Head of caudate nucleus (tissue), 42 donors: ENCODE measurements at regions not wholly inside any gene's neighbourhood (a gene's known extent, or its start where the extent isn't known, plus 50 kb on each side); places are given as distances from the start of the nearest gene placed in this dataset.
"Not testable (repeated sequence)": the region's sequence is repeated elsewhere in the genome, so short reads cannot be mapped to it uniquely, and the experiment has no call there.

Source experiments
- DNase-seq, 42 donors: peaks; one replicate each; pipeline versions ENCODE4 v3.0.0 to v3.0.0-alpha.2; 2020 to 2021; ENCODE audit warnings: mixed read lengths in 7 of 42
- intact Hi-C: fragments of 100-400 bp; cut with DNase I; formaldehyde crosslinking; loops from one replicate; pipeline ENCODE4 v1.15.0; 2022

- DNase-seq, result no peak
These were observed 464.1 kb downstream of the DMRT2 start for GRCh38 chr9:1514250-1514649.

GRCh38 chr9:1514776-1515363 lies 464.7 kb downstream of the DMRT2 start:
- intact Hi-C loops, result no loop called here
- no peak for DNase-seq

More at GRCh38 chr9:1514250-1514649, 464.1 kb downstream of the DMRT2 start:
- intact Hi-C loops, result no loop called here

- intact Hi-C loops, result no loop called here
- no peak for DNase-seq
These were observed 465.4 kb downstream of the DMRT2 start for GRCh38 chr9:1515557-1515956.

- no peak for DNase-seq
These were observed 471.4 kb downstream of the DMRT2 start for GRCh38 chr9:1521547-1521946.

GRCh38 chr9:1522219-1522767 lies 472.1 kb downstream of the DMRT2 start:
- no peak for DNase-seq
- intact Hi-C loops, result no loop called here

More at GRCh38 chr9:1521547-1521946, 471.4 kb downstream of the DMRT2 start:
- intact Hi-C loops, result no loop called here

GRCh38 chr9:1528456-1528855 lies 478.3 kb downstream of the DMRT2 start:
- intact Hi-C loops, result no loop called here
- DNase-seq, result no peak

- DNase-seq, result no peak
- intact Hi-C loops, result loop anchor here (10.0 kb wide), 1 partner anchor 56 kb away; no protein-coding TSS in a partner anchor
These were observed 480.5 kb downstream of the DMRT2 start for GRCh38 chr9:1530696-1531095.

- DNase-seq, result no peak
- intact Hi-C loops, result loop anchor here (10.0 kb wide), 1 partner anchor 57 kb away; no protein-coding TSS in a partner anchor
These were observed 481.3 kb downstream of the DMRT2 start for GRCh38 chr9:1531424-1531823.

GRCh38 chr9:1532171-1532570 lies 482.0 kb downstream of the DMRT2 start:
- DNase-seq, result no peak
- intact Hi-C loops, result loop anchor here (10.0 kb wide), 1 partner anchor 57 kb away; no protein-coding TSS in a partner anchor

- no peak for DNase-seq
- intact Hi-C loops, result loop anchor here (10.0 kb wide), 1 partner anchor 60 kb away; no protein-coding TSS in a partner anchor
These were observed 480.1 kb upstream of the SMARCA2 start for GRCh38 chr9:1535051-1535450.

- intact Hi-C loops, result loop anchor here (10.0 kb wide), 1 partner anchor 61 kb away; no protein-coding TSS in a partner anchor
These were observed 479.5 kb upstream of the SMARCA2 start for GRCh38 chr9:1535599-1535998.

GRCh38 chr9:1536522-1537170 lies 478.5 kb upstream of the SMARCA2 start:
- DNase-seq, result no peak
- intact Hi-C loops, result loop anchor here (10.0 kb wide), 1 partner anchor 62 kb away; no protein-coding TSS in a partner anchor

More at GRCh38 chr9:1535599-1535998, 479.5 kb upstream of the SMARCA2 start:
- no peak for DNase-seq

- intact Hi-C loops, result loop anchor here (10.0 kb wide), 1 partner anchor 64 kb away; no protein-coding TSS in a partner anchor
- no peak for DNase-seq
These were observed 476.8 kb upstream of the SMARCA2 start for GRCh38 chr9:1538301-1538700.

GRCh38 chr9:1539216-1539615 lies 475.9 kb upstream of the SMARCA2 start:
- intact Hi-C loops, result loop anchor here (10.0 kb wide), 1 partner anchor 64 kb away; no protein-coding TSS in a partner anchor
- DNase-seq, result no peak

GRCh38 chr9:1550636-1551035 lies 464.5 kb upstream of the SMARCA2 start:
- DNase-seq, result no peak
- intact Hi-C loops, result no loop called here

- no peak for DNase-seq
- intact Hi-C loops, result no loop called here
These were observed 460.8 kb upstream of the SMARCA2 start for GRCh38 chr9:1554081-1555035.

GRCh38 chr9:1558666-1559065 lies 456.5 kb upstream of the SMARCA2 start:
- DNase-seq, intact Hi-C loops: not testable (repeated sequence)

- intact Hi-C loops, result no loop called here
- DNase-seq, result no peak
These were observed 439.2 kb upstream of the SMARCA2 start for GRCh38 chr9:1575939-1576338.

- intact Hi-C loops, result no loop called here
- no peak for DNase-seq
These were observed 434.9 kb upstream of the SMARCA2 start for GRCh38 chr9:1580215-1580614.
